H9 (cell line): ENCODE measurements at regions not wholly inside any gene's neighbourhood (a gene's known extent, or its start where the extent isn't known, plus 50 kb on each side); places are given as distances from the start of the nearest gene placed in this dataset.

ENCODE experiments used
- DNase-seq: peaks from one replicate; pipeline ENCODE4 v3.0.0-alpha.2; 2017
- H2AFZ ChIP-seq: one replicate; pipeline ENCODE4 v1.6.1; 2013; ENCODE audit warnings: mild to moderate bottlenecking, low read length, control low read depth, moderate library complexity
- H2AK5ac ChIP-seq: 2 replicates; pipeline ENCODE4 v1.6.1; 2013; ENCODE audit warnings: low read length, control low read depth, mixed read lengths; ENCODE audit not compliant: insufficient read length
- H2BK120ac ChIP-seq: one replicate; pipeline ENCODE4 v1.6.1; 2013; ENCODE audit warnings: low read depth, mild to moderate bottlenecking, low read length, control low read depth, inconsistent platforms; ENCODE audit not compliant: poor library complexity, severe bottlenecking
- H2BK12ac ChIP-seq: 2 replicates; pipeline ENCODE4 v1.6.1; 2013; ENCODE audit warnings: low read length, control low read depth, mixed read lengths, low read depth; ENCODE audit not compliant: insufficient read length
- H2BK15ac ChIP-seq: 2 replicates; pipeline ENCODE4 v1.6.1; 2013; ENCODE audit warnings: low read depth, low read length, control low read depth
- H2BK20ac ChIP-seq: one replicate; pipeline ENCODE4 v1.6.1; 2013; ENCODE audit warnings: low read depth, mild to moderate bottlenecking, low read length, control low read depth, inconsistent platforms; ENCODE audit not compliant: poor library complexity, severe bottlenecking
- H2BK5ac ChIP-seq: 2 replicates; pipeline ENCODE4 v1.6.1; 2013; ENCODE audit warnings: low read length, control low read depth, mixed read lengths; ENCODE audit not compliant: insufficient read length
- H3K14ac ChIP-seq: 2 replicates; pipeline ENCODE4 v1.6.1; 2013; ENCODE audit warnings: low read length, control low read depth; ENCODE audit not compliant: insufficient read depth
- H3K18ac ChIP-seq: 2 replicates; pipeline ENCODE4 v1.6.1; 2013; ENCODE audit warnings: low read depth, mild to moderate bottlenecking, mixed read lengths, low read length, control low read depth; ENCODE audit not compliant: insufficient read length
- H3K23ac ChIP-seq: 2 replicates; pipeline ENCODE4 v1.6.1; 2013; ENCODE audit warnings: low read length, control low read depth, mixed read lengths, low read depth; ENCODE audit not compliant: insufficient read length
- H3K23me2 ChIP-seq: 2 replicates; pipeline ENCODE4 v1.6.1; 2013; ENCODE audit warnings: low read depth, mild to moderate bottlenecking, mixed read lengths, low read length, control low read depth; ENCODE audit not compliant: insufficient read length, poor library complexity, severe bottlenecking
- H3K27ac ChIP-seq: 2 replicates; pipeline ENCODE4 v1.5.1; 2013; ENCODE audit warnings: low read length, control low read depth, mixed read lengths, low read depth; ENCODE audit not compliant: insufficient read length
- H3K27me3 ChIP-seq: 2 replicates; pipeline ENCODE4 v1.6.1; 2013; ENCODE audit warnings: low read length, control low read depth, inconsistent platforms; ENCODE audit not compliant: insufficient read depth
- H3K4ac ChIP-seq: 2 replicates; pipeline ENCODE4 v1.6.1; 2013; ENCODE audit warnings: low read depth, mild to moderate bottlenecking, control low read depth, inconsistent platforms, low read length, moderate library complexity
- H3K4me1 ChIP-seq: 2 replicates; pipeline ENCODE4 v1.6.1; 2013; ENCODE audit warnings: low read length, control low read depth, inconsistent platforms; ENCODE audit not compliant: insufficient read depth
- H3K4me2 ChIP-seq: 2 replicates; pipeline ENCODE4 v1.6.1; 2013; ENCODE audit warnings: low read length, control low read depth, mixed read lengths; ENCODE audit not compliant: insufficient read length, insufficient read depth
- H3K56ac ChIP-seq: 2 replicates; pipeline ENCODE4 v1.6.1; 2013; ENCODE audit warnings: low read depth, mild to moderate bottlenecking, mixed read lengths, low read length, control low read depth; ENCODE audit not compliant: insufficient read length
- H3K79me1 ChIP-seq: 2 replicates; pipeline ENCODE4 v1.6.1; 2013; ENCODE audit warnings: low read depth, mild to moderate bottlenecking, moderate library complexity, low read length, control low read depth, inconsistent platforms; ENCODE audit not compliant: insufficient read depth, poor library complexity, severe bottlenecking
- H3K79me2 ChIP-seq: 2 replicates; pipeline ENCODE4 v1.6.1; 2013; ENCODE audit warnings: low read length, control low read depth, inconsistent platforms; ENCODE audit not compliant: insufficient read depth
- H3K9ac ChIP-seq: 2 replicates; pipeline ENCODE4 v1.6.1; 2013; ENCODE audit warnings: low read length, control low read depth, mixed read lengths; ENCODE audit not compliant: insufficient read length; ENCODE audit errors: extremely low read depth
- H3K9me3 ChIP-seq: one replicate; pipeline ENCODE4 v1.6.1; 2013; ENCODE audit warnings: low read depth, low read length, inconsistent platforms; ENCODE audit not compliant: control insufficient read depth
- H3T11ph ChIP-seq: one replicate; pipeline ENCODE4 v1.6.1; 2013; ENCODE audit warnings: mild to moderate bottlenecking, low read length, control low read depth, inconsistent platforms
- H4K20me1 ChIP-seq: one replicate; pipeline ENCODE4 v1.6.1; 2013; ENCODE audit not compliant: control insufficient read depth, insufficient read length, insufficient read depth
- H4K5ac ChIP-seq: 2 replicates; pipeline ENCODE4 v1.6.1; 2013; ENCODE audit warnings: low read depth, mild to moderate bottlenecking, mixed read lengths, low read length, control low read depth; ENCODE audit not compliant: insufficient read length
- H4K8ac ChIP-seq: replicated peaks from 2 replicates; pipeline ENCODE4 v1.6.1; 2013; ENCODE audit warnings: low read length, control low read depth, mixed read lengths, low read depth; ENCODE audit not compliant: insufficient read length
- H4K91ac ChIP-seq: 2 replicates; pipeline ENCODE4 v1.6.1; 2013; ENCODE audit warnings: low read depth, mild to moderate bottlenecking, moderate library complexity, mixed read lengths, low read length, control low read depth; ENCODE audit not compliant: insufficient read length
- H3K27ac Mint-ChIP-seq, 3 experiments: 2 replicates in 2 of 3; 3 replicates in 1 of 3; pipeline ENCODE4 v1.8.0; 2020 to 2021; ENCODE audit warnings: mixed read lengths in 3 of 3, mild to moderate bottlenecking in 1 of 3, moderate library complexity in 1 of 3
- H3K27me3 Mint-ChIP-seq: 2 replicates; pipeline ENCODE4 v1.8.0; 2021; ENCODE audit warnings: low read depth, mild to moderate bottlenecking, moderate library complexity, mixed read lengths
- H3K36me3 Mint-ChIP-seq, 3 experiments: 2 replicates in 2 of 3; 3 replicates in 1 of 3; pipeline ENCODE4 v1.8.0; 2020 to 2021; ENCODE audit warnings: low read depth in 3 of 3, mixed read lengths in 3 of 3; ENCODE audit not compliant: insufficient read depth in 1 of 3
- H3K4me1 Mint-ChIP-seq, 2 experiments: 2 replicates each; pipeline ENCODE4 v1.8.0; 2020; ENCODE audit warnings: mixed read lengths in 2 of 2
- H3K4me3 Mint-ChIP-seq, 2 experiments: 2 replicates in 1 of 2; 3 replicates in 1 of 2; pipeline ENCODE4 v1.8.0; 2020 to 2021; ENCODE audit warnings: mild to moderate bottlenecking in 2 of 2, mixed read lengths in 2 of 2, moderate library complexity in 1 of 2
- H3K9me3 Mint-ChIP-seq, 2 experiments: 2 replicates in 1 of 2; 3 replicates in 1 of 2; pipeline ENCODE4 v1.8.0; 2020; ENCODE audit warnings: mild to moderate bottlenecking in 2 of 2, mixed read lengths in 2 of 2, moderate library complexity in 1 of 2
- WGBS: extraction: QIAGEN DNeasy Blood & Tissue Kit; methylation state at CpG from one replicate; pipeline ENCODE4 v1.1.7; 2013; ENCODE audit warnings: missing lambda C conversion rate, low lambda C conversion rate, mixed read lengths; ENCODE audit not compliant: insufficient read length; ENCODE audit errors: extremely low coverage; 5-methylcytosine and 5-hydroxymethylcytosine counted together
- TF ChIP-seq, protein P1 (sequence below): fragments of 200-600 bp; sonication (generic); conservative IDR thresholded peaks from 3 replicates; pipeline ENCODE4 v1.8.0; 2021; ENCODE audit warnings: antibody characterized with exemption, mild to moderate bottlenecking

GRCh38 chr2:126200538-126200937 is 455.4 kb upstream of the GYPC start:
- Mint-ChIP-seq H3K9me3 (peaks cover 3 to 9% of the 10 kb centered on the region in 2 experiments; a peak in 1 of 5 replicates), H3K27me3 (peaks cover 6% of the 10 kb centered on the region; the same call in 1 of the 2 replicates), H3K4me1 (peaks cover 0 to 3% of the 10 kb centered on the region in 2 experiments; a peak in 1 of 4 replicates), H3K27ac (no peak overlapping the region), H3K36me3 (no peaks in the 10 kb centered on the region; a peak in 1 of 7 replicates), H3K4me3 (no peak overlapping the region)
- Histone ChIP-seq H3K27ac (no peak overlapping the region), H3K23me2 (no peaks in the 10 kb centered on the region), H3K4me1 (no peaks in the 10 kb centered on the region), H3K4me2 (no peak overlapping the region), H3K56ac (no peak overlapping the region), H3K18ac (no peak overlapping the region), H3T11ph (no peak overlapping the region), H3K9ac (no peak overlapping the region), H3K27me3 (no peaks in the 10 kb centered on the region), H4K20me1 (no peaks in the 10 kb centered on the region), H4K8ac (no peak overlapping the region), H3K23ac (no peak overlapping the region), H3K14ac (no peak overlapping the region), H2BK12ac (no peak overlapping the region), H3K9me3 (no peaks in the 10 kb centered on the region), H3K79me1 (no peaks in the 10 kb centered on the region), H4K5ac (no peak overlapping the region), H2BK5ac (no peak overlapping the region), H2BK20ac (no peak overlapping the region), H3K4ac (no peak overlapping the region), H2BK120ac (no peak overlapping the region), H2AK5ac (no peak overlapping the region), H2AFZ (no peak overlapping the region), H4K91ac (no peak overlapping the region), H3K79me2 (no peaks in the 10 kb centered on the region), H2BK15ac (no peak overlapping the region)
- no CpG with 5 or more reads among the region's 3 CpGs for WGBS
- no peak for DNase-seq
- TF ChIP-seq, protein P1, sequence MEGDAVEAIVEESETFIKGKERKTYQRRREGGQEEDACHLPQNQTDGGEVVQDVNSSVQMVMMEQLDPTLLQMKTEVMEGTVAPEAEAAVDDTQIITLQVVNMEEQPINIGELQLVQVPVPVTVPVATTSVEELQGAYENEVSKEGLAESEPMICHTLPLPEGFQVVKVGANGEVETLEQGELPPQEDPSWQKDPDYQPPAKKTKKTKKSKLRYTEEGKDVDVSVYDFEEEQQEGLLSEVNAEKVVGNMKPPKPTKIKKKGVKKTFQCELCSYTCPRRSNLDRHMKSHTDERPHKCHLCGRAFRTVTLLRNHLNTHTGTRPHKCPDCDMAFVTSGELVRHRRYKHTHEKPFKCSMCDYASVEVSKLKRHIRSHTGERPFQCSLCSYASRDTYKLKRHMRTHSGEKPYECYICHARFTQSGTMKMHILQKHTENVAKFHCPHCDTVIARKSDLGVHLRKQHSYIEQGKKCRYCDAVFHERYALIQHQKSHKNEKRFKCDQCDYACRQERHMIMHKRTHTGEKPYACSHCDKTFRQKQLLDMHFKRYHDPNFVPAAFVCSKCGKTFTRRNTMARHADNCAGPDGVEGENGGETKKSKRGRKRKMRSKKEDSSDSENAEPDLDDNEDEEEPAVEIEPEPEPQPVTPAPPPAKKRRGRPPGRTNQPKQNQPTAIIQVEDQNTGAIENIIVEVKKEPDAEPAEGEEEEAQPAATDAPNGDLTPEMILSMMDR = no peak
